ENCODE measurements at regions not wholly inside any gene's neighbourhood (a gene's known extent, or its start where the extent isn't known, plus 50 kb on each side); places are given as distances from the start of the nearest gene placed in this dataset.

GRCh38 chr6:149209871-149210775, 107.4 kb upstream of the TAB2 start:
- H3K4me3 ChIP-seq (ENCODE audit: low read length): no peak overlapping the region
- peak overlapping the region; percentile 28 for H3K27ac Mint-ChIP-seq
- intact Hi-C loops (cut with DNase I, micrococcal nuclease): no loop called here

GRCh38 chr6:149211046-149211571, 106.4 kb upstream of the TAB2 start:
- Histone ChIP-seq H3K27me3 (ENCODE audit: control insufficient read depth in 1 of 2, insufficient read depth in 2 of 2, low read length in 2 of 2) (no peaks in the 10 kb centered on the region), H3K36me3 (ENCODE audit: insufficient read depth, low read length) (no peaks in the 10 kb centered on the region), H3K27ac (ENCODE audit: low read depth in 1 of 2, low read length in 2 of 2) (no peak overlapping the region), H3K4me1 (ENCODE audit: insufficient read depth, low read length) (peaks cover 31% of the 10 kb centered on the region), H3K9me3 (ENCODE audit: control insufficient read depth in 1 of 2, insufficient read depth in 1 of 2, low read length in 2 of 2) (no peaks in the 10 kb centered on the region), H3K4me3 (ENCODE audit: low read length) (no peak overlapping the region)
- TF ChIP-seq CTCF (IDR thresholded peaks at IDR 0.05): no peak
- no peaks in the 10 kb centered on the region for H3K27me3 Mint-ChIP-seq
- ChIA-PET CTCF (no interaction called here), POLR2A (no interaction called here)
- H3K4me3 Mint-ChIP-seq: no peak overlapping the region
- DNase-seq (peak in 4 of 14 experiments; percentile 45 to 53 (median 46)), ATAC-seq (ENCODE audit: poor library complexity) (no peak)
- no peaks in the 10 kb centered on the region for H3K36me3 Mint-ChIP-seq (ENCODE audit: low read depth)
- intact Hi-C loops (cut with DNase I, micrococcal nuclease): no loop called here
- peaks cover 23% of the 10 kb centered on the region for H3K4me1 Mint-ChIP-seq (ENCODE audit: low read depth)
- H3K27ac Mint-ChIP-seq: peak overlapping the region; percentile 28
- H3K9me3 Mint-ChIP-seq: no peaks in the 10 kb centered on the region

More at GRCh38 chr6:149209871-149210775, 107.4 kb upstream of the TAB2 start:
- Histone ChIP-seq H3K27ac (ENCODE audit: low read depth in 1 of 2, low read length in 2 of 2) (no peak overlapping the region), H3K27me3 (ENCODE audit: control insufficient read depth in 1 of 2, insufficient read depth in 2 of 2, low read length in 2 of 2) (no peaks in the 10 kb centered on the region), H3K9me3 (ENCODE audit: control insufficient read depth in 1 of 2, insufficient read depth in 1 of 2, low read length in 2 of 2) (no peaks in the 10 kb centered on the region), H3K4me1 (ENCODE audit: insufficient read depth, low read length) (peaks cover 31% of the 10 kb centered on the region), H3K36me3 (ENCODE audit: insufficient read depth, low read length) (no peaks in the 10 kb centered on the region)
- H3K4me3 Mint-ChIP-seq: no peak overlapping the region
- DNase-seq: peak in 5 of 14 experiments; percentile 8 to 48 (median 33)
- TF ChIP-seq CTCF (IDR thresholded peaks at IDR 0.05): no peak
- H3K4me1 Mint-ChIP-seq (ENCODE audit: low read depth): peaks cover 23% of the 10 kb centered on the region
- no peaks in the 10 kb centered on the region for H3K27me3 Mint-ChIP-seq
- ChIA-PET CTCF (interaction anchor here (0.5 kb wide), 1 partner anchor 275 kb away, joined by 3 read pairs; the partner anchor contains the start of gene ZC3H12D), POLR2A (no interaction called here)
- ATAC-seq (ENCODE audit: poor library complexity): peak; percentile 69
- no peaks in the 10 kb centered on the region for H3K36me3 Mint-ChIP-seq (ENCODE audit: low read depth)
- no peaks in the 10 kb centered on the region for H3K9me3 Mint-ChIP-seq

GRCh38 chr6:149212206-149212605, 105.3 kb upstream of the TAB2 start:
- Mint-ChIP-seq H3K27ac (no peak overlapping the region), H3K9me3 (no peaks in the 10 kb centered on the region), H3K4me1 (ENCODE audit: low read depth) (peaks cover 27% of the 10 kb centered on the region), H3K4me3 (no peak overlapping the region), H3K27me3 (no peaks in the 10 kb centered on the region), H3K36me3 (ENCODE audit: low read depth) (no peaks in the 10 kb centered on the region)
- H3K27me3 ChIP-seq (ENCODE audit: control insufficient read depth in 1 of 2, insufficient read depth in 2 of 2, low read length in 2 of 2): no peaks in the 10 kb centered on the region
- H3K4me3 ChIP-seq (ENCODE audit: low read length): no peak overlapping the region
- intact Hi-C loops (cut with DNase I, micrococcal nuclease): no loop called here
- no peak overlapping the region for H3K27ac ChIP-seq (ENCODE audit: low read depth in 1 of 2, low read length in 2 of 2)
- H3K4me1 ChIP-seq (ENCODE audit: insufficient read depth, low read length): peaks cover 31% of the 10 kb centered on the region
- H3K36me3 ChIP-seq (ENCODE audit: insufficient read depth, low read length): no peaks in the 10 kb centered on the region
- ChIA-PET CTCF (interaction anchor here (1.2 kb wide), 1 partner anchor 220 kb away, joined by 3 read pairs; no protein-coding TSS in a partner anchor), POLR2A (interaction anchor here (1.1 to 1.2 kb wide), 2 partner anchors 11 to 16 kb away, joined by 4 to 5 read pairs; no protein-coding TSS in a partner anchor)
- ATAC-seq (ENCODE audit: poor library complexity) (no peak), DNase-seq (no peak)
- no peak for TF ChIP-seq CTCF (IDR thresholded peaks at IDR 0.05)
- H3K9me3 ChIP-seq (ENCODE audit: control insufficient read depth in 1 of 2, insufficient read depth in 1 of 2, low read length in 2 of 2): no peaks in the 10 kb centered on the region

All from CD4-positive, alpha-beta T cell (primary cell).